COR-L47 (cell line): ENCODE measurements at regions not wholly inside any gene's neighbourhood (a gene's known extent, or its start where the extent isn't known, plus 50 kb on each side); places are given as distances from the start of the nearest gene placed in this dataset.
A peak's percentile ranks its signal among the peaks of the same experiment; 100 is the strongest.
"Not testable (repeated sequence)": the region's sequence is repeated elsewhere in the genome, so short reads cannot be mapped to it uniquely, and the experiment has no call there.

Experiments used
- DNase-seq: peaks from one replicate; lab custom pipeline; 2025; lab: John Stamatoyannopoulos, UW

GRCh38 chr4:94014484-94015136, 186.1 kb downstream of the ATOH1 start:
- no peak for DNase-seq

DNA sequence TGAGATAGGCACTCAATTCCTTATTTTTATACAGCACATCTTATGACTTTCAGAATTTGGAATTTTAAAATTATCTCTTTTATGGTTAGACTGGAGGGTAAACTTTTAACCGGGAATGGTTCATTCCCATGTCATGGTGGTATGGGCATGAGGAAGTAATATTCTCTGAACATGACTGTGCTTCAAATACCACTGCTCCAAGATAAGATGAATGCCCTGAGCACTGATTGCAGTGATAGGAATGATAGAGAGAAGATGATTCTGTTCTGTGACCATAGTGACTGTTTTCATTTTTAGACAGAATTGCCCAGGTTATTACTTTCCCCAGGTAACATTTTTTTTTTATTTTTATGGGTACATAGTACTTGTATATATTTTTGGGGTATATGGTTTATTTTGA, 187.4 kb downstream of the ATOH1 start:
- DNase-seq = no peak

DNA sequence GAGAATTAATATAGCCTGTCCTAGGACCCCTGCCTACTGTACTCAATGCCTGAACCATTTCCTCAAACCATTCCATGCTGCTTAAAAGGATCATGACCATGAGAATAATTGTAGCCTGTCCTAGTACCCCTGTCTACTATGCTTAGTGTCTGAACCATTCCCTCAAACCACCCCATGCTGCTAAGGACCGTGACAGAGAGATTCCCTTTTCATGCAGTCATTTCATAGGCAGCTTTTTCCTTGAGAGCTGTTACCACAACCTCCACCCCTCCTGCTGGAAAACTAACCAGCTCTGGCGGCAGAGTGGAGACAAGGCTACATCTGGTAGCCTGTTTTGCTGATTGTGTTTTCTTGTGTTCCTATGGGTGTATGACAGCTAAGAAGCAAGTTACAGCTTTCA, 174.9 kb upstream of the SMARCAD1 start:
- no peak for DNase-seq

DNA sequence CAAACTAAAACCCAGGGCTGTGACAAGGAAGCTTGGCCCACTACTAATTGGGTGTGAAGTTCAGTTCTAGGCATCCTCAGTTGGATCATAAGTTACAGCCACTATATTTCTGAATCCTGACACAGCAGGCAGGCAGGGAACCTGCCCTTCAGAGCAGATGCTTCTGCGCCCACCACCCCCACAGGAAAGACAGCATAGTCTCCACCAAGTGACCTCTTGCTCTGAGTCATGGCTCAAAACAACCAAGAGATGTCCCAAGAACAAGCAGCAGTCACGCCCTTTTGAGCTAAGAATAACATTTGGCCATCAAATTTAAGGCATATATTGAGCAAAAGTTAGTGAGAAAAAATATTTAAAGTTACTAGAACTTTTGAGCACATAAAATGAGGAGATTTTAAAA, 170.7 kb upstream of the SMARCAD1 start:
- DNase-seq = no peak

GRCh38 chr4:94038195-94038594, 169.5 kb upstream of the SMARCAD1 start:
- no peak for DNase-seq

DNA sequence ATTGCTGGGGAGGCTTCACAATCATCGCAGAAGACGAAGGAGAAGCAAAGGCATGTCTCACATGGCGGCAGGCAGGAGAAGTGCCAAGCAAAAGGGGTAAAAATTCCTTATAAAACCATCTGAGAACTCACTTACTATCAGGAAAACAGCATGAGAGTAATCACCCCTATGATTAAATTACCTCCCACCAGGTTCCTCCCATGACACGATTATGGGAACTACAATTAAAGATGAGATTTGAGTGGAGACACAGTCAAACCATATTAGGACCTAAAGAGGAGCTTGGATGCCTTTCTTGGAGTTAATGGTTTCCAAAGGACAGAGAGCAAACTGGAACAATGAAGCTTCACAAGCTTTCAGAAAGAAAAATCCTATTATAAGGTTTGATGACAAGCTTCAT, 168.4 kb upstream of the SMARCAD1 start:
- no peak for DNase-seq

DNA sequence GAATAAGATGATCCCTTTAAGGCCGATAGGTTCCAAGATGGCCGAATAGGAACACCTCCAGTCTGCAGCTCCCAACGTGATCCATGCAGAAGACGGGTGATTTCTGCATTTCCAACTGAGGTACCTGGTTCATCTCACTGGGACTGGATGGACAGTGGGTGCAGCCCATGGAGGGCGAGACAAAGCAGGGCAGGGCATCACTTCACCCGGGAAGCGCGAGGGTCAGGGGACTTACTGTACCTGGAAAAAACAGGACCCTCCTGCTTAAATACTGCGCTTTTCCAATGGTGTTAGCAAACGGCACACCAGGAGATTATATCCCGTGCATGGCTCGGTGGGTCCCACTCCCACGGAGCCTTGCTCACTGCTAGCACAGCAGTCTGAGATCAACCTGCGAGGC, 163.2 kb upstream of the SMARCAD1 start:
- not testable (repeated sequence) for DNase-seq

DNA sequence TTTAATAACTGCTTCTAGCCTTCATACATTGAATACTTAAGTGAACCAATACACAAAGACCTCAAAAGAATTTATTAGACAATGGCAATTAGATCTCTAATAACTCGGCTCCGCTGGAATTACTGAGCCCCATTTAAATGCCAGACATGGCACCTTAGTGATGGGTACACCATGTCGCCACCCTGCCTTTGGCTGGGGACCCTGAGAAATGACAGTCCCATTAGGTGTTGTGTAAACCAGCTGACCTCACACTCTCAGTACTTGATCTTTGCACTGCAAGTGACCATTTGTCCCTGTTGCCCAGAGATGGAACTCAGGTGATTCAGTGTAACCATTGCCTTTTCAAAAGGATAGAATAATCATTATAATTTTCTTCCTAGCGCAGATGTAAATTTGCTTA, 144.6 kb upstream of the SMARCAD1 start:
- DNase-seq = no peak

- peak; percentile 1 for DNase-seq
Observed at GRCh38 chr4:94068753-94069719, 138.6 kb upstream of the SMARCAD1 start.

DNA sequence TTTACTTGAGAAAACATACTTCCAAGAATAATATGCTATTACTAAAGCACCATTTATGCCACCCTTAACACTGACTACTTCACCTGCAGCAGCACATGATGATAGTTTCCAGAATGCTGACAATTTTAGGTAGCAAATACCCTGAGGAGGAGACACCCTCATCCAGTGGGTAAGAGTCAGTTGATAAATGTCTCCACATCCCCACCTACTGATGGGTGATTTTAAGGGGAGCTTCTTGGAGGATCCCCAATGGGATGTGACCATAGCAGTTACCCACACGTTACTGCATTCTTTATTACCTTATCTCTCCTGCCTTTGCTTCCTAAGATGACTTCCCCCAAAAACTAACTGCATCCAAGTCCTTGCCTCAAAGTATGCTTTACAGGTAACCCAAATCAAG, 131.2 kb upstream of the SMARCAD1 start:
- no peak for DNase-seq

DNA sequence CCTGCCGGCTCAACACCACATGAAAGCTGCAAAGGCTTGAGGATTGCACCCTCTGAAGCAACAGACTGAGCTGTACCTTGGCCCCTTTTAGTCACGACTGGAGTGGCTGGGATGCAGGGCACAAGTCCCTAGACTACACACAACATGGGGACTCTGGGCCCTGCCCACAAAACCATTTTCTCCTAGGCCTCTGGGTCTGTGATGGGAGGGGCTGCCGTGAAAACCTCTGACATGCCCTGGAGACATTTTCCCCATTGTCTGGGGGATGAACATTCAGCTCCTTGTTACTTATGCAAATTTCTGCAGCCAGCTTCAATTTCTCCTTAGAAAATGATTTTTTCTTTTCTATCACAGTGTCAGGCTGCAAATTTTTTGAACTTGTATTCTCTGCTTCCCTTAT, 123.5 kb upstream of the SMARCAD1 start:
- no peak for DNase-seq

DNA sequence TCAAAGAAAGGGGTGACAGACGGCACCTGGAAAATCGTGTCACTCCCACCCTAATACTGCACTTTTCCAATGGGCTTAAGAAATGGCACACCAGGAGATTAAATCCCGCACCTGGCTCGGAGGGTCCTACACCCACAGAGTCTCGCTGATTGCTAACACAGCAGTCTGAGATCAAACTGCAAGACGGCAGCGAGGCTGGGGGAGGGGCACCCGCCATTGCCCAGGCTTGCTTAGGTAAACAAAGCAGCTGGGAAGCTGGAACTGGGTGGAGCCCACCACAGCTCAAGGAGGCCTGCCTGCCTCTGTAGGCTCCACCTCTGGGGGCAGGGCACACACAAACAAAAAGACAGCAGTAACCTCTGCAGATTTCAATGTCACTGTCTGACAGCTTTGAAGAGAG, 108.5 kb upstream of the SMARCAD1 start:
- not testable (repeated sequence) for DNase-seq

DNA sequence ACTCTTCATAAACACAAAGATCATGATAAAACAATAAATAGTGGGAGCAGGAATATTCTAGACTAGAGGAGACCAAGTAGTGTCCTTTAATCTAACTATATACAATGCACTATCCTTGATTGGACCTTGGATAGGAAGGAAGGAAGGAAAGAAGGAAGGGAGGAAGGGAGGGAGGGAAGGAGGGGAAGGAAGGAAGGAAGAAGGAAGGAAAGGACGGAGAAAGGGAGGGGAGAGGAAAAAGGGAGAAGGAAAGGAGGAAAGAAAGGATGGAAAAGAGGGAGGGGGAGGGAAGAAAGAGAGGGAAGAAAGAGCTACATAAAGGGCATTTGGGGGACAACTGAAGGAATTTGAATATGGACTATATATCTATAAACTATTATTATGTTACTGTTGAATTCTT, 95.0 kb upstream of the SMARCAD1 start:
- no peak for DNase-seq

DNA sequence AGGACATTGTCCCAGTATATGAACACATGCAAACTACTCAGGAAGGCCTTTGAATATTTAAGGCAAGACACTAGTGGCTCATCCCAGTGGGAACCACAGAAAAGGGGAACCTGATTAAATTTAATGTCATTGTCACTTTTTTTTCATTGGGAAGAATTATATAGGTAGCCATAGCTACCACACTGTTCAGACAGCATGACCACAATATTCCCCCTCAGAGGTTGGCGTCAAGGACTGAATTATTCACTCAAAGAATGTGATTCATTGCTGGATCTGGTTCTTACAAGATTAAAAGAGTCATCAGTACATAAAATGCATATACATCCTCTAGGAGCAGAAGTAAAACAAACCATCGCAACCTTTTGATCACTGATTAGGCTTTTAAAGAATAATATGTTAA, 92.0 kb upstream of the SMARCAD1 start:
- no peak for DNase-seq

DNA sequence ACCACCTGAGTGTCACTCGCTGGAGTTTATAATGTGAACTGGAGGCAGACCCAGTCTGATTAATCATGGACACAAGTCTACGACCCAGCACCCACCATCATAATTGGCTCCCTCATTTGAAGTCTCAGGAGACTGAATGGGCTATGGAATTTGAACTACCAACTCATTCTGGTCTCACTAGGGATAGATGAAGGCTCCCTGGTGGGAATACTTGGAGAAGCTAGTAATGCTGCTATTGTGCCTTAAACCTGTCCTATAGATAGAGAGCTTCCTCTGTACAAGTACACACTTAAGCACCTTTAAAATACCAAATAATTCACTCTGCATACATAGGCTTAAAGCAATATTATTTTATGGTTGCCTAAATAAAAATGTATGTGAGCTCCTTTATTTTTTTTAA, 90.8 kb upstream of the SMARCAD1 start:
- DNase-seq = no peak

- peak; percentile 26 for DNase-seq
Observed at GRCh38 chr4:94126669-94127068, 81.0 kb upstream of the SMARCAD1 start.

DNA sequence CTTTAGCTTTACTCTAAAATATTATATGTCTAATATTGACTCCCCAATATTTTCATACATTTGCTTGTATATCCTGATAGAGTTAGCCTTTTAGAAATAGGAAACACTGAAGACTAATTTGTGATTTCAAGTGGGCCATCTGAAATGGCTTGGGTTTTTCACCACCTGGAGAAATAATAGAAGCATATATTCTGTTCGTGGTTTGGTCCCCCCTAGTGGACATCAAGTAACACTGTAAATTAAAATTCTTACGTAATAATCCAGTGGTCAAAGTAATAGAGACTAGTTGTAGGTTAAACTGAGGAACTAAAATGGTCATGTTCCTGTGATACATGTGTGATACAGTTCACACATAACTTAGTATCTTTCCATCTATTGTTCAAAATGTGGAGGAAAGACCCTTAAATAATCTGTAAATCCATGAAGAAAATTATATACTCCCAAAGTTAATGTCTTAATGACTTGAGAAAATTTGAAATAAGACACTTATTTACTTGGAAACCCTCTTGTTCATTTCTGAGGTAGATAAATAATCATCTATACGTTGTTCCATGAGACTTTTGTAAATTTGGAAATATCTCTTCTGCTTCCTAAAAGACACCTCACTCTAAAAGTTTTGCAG, 79.8 kb upstream of the SMARCAD1 start:
- peak; percentile 34 for DNase-seq

DNA sequence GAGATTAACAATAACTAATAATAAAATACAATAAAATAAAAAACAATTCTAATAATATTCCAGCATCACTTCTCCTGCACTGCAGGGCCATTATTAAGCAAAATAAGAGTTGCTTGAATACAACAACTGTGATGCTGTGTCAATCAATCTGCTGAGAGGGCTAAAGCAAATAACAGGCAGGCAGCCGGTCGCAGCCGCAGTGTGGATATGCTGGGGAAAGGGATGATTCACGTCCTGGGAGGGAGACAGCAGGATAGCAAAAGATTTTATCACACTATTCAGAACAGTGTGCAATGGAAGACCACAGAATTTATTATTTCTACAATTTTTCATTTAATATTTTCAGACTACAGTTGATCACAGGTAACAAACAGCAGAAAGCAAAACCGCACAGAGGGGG, 76.5 kb upstream of the SMARCAD1 start:
- DNase-seq = no peak

- no peak for DNase-seq
Observed at GRCh38 chr4:94135701-94136100, 72.0 kb upstream of the SMARCAD1 start.

GRCh38 chr4:94139931-94140612, 67.6 kb upstream of the SMARCAD1 start:
- no peak for DNase-seq

GRCh38 chr4:94141001-94141400, 66.7 kb upstream of the SMARCAD1 start:
- DNase-seq = no peak

DNA sequence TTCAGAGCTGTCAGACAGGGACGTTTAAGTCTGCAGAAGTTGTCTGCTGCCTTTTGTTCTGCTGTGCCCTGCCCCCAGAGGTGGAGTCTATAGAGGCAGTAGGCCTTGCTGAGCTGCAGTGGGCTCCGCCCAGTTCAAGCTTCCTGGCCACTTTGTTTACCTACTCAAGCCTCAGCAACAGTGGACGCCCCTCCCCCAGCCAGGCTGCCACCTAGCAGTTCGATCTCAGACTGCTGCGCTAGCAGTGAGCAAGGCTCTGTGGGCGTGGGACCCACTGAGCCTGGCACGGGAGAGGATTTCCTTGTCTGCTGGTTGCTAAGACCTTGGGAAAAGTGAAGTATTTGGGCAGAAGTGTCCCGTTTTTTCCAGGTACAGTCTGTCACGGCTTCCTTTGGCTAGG, 59.6 kb upstream of the SMARCAD1 start:
- DNase-seq = peak; percentile 21
